Type B pancreatic cell (in vitro differentiated cells): ENCODE measurements at regions not wholly inside any gene's neighbourhood (a gene's known extent, or its start where the extent isn't known, plus 50 kb on each side); places are given as distances from the start of the nearest gene placed in this dataset.
A peak's percentile ranks its signal among the peaks of the same experiment; 100 is the strongest.

Experiments
- DNase-seq: peaks from one replicate; pipeline ENCODE4 v3.0.0; 2021; ENCODE audit warnings: mixed read lengths; ENCODE audit not compliant: unreplicated experiment; ENCODE audit errors: extremely low spot score
- H3K27ac Mint-ChIP-seq: 2 replicates; pipeline ENCODE4 v1.8.0; 2021; ENCODE audit warnings: mild to moderate bottlenecking, mixed read lengths
- H3K27me3 Mint-ChIP-seq: 2 replicates; pipeline ENCODE4 v1.8.0; 2021; ENCODE audit warnings: mixed read lengths
- H3K36me3 Mint-ChIP-seq: 2 replicates; pipeline ENCODE4 v1.8.0; 2021; ENCODE audit warnings: mixed read lengths
- H3K4me1 Mint-ChIP-seq: one replicate; pipeline ENCODE4 v1.8.0; 2021; ENCODE audit warnings: mixed read lengths; ENCODE audit not compliant: unreplicated experiment
- H3K4me3 Mint-ChIP-seq: 2 replicates; pipeline ENCODE4 v1.8.0; 2021; ENCODE audit warnings: mild to moderate bottlenecking, mixed read lengths
- H3K9me3 Mint-ChIP-seq: 2 replicates; pipeline ENCODE4 v1.8.0; 2021; ENCODE audit warnings: mixed read lengths
- CTCF ChIP-seq: fragments of 200-600 bp; sonication (generic); conservative IDR thresholded peaks from 2 replicates; pipeline ENCODE4 v1.5.0; 2021; ENCODE audit warnings: antibody characterized with exemption, mild to moderate bottlenecking

GRCh38 chrX:69097451-69098236 is 67.6 kb downstream of the PJA1 start:
- peaks cover 8% of the 10 kb centered on the region for H3K4me1 Mint-ChIP-seq
- H3K27me3 Mint-ChIP-seq = no peaks in the 10 kb centered on the region
- H3K36me3 Mint-ChIP-seq = no peaks in the 10 kb centered on the region
- H3K27ac Mint-ChIP-seq = peak overlapping the region; percentile 41
- DNase-seq = no peak
- no peak overlapping the region for H3K4me3 Mint-ChIP-seq
- no peaks in the 10 kb centered on the region for H3K9me3 Mint-ChIP-seq
- TF ChIP-seq CTCF = no peak

GRCh38 chrX:69096963-69097362 is 68.3 kb downstream of the PJA1 start:
- TF ChIP-seq CTCF = no peak
- no peak overlapping the region for H3K4me3 Mint-ChIP-seq
- no peaks in the 10 kb centered on the region for H3K27me3 Mint-ChIP-seq
- no peak for DNase-seq
- no peaks in the 10 kb centered on the region for H3K36me3 Mint-ChIP-seq
- H3K27ac Mint-ChIP-seq = no peak overlapping the region
- H3K9me3 Mint-ChIP-seq = no peaks in the 10 kb centered on the region
- H3K4me1 Mint-ChIP-seq = peaks cover under 1% of the 10 kb centered on the region

- no peak for TF ChIP-seq CTCF
- H3K4me3 Mint-ChIP-seq = no peak overlapping the region
- no peaks in the 10 kb centered on the region for H3K36me3 Mint-ChIP-seq
- H3K9me3 Mint-ChIP-seq = no peaks in the 10 kb centered on the region
- H3K4me1 Mint-ChIP-seq = peaks cover 5% of the 10 kb centered on the region
- H3K27ac Mint-ChIP-seq = no peak overlapping the region
- DNase-seq = no peak
- H3K27me3 Mint-ChIP-seq = no peaks in the 10 kb centered on the region
These were observed 70.1 kb downstream of the PJA1 start for GRCh38 chrX:69094977-69095669.

GRCh38 chrX:69093960-69094871 is 71.0 kb downstream of the PJA1 start:
- no peak for DNase-seq
- no peak overlapping the region for H3K4me3 Mint-ChIP-seq
- H3K27me3 Mint-ChIP-seq = no peaks in the 10 kb centered on the region
- no peaks in the 10 kb centered on the region for H3K9me3 Mint-ChIP-seq
- no peaks in the 10 kb centered on the region for H3K36me3 Mint-ChIP-seq
- no peak overlapping the region for H3K27ac Mint-ChIP-seq
- peak; percentile 75 for TF ChIP-seq CTCF
- peaks cover 6% of the 10 kb centered on the region for H3K4me1 Mint-ChIP-seq

GRCh38 chrX:69090022-69090421 is 75.2 kb downstream of the PJA1 start:
- TF ChIP-seq CTCF = no peak
- Mint-ChIP-seq H3K36me3 (no peaks in the 10 kb centered on the region), H3K27ac (peak overlapping the region; percentile 20), H3K9me3 (no peaks in the 10 kb centered on the region), H3K4me1 (peaks cover 11% of the 10 kb centered on the region), H3K27me3 (no peaks in the 10 kb centered on the region), H3K4me3 (no peak overlapping the region)
- no peak for DNase-seq
